ENCODE measurements at regions not wholly inside any gene's neighbourhood (a gene's known extent, or its start where the extent isn't known, plus 50 kb on each side); places are given as distances from the start of the nearest gene placed in this dataset.

DNA sequence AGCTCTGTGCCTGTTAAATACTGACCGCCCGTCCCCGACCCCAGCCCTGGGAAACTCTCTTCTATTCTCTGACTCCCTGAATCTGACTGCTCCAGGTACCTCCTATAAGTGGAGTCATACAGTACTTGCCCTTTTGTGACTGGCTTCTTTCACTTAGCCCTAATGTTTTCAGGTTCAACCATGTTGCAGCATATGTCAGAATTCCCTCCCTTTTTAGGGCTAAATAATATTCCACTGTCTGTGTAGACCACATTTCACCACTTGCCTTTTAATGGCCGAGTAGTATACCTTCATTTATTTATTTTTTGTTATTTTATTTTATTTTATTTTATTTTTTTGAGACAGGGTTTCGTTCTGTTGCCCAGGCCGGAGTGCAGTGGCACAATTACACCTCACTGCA is 96.1 kb upstream of the SLC22A11 start:
- no peak overlapping the region for H3K9ac ChIP-seq (ENCODE audit: low read length)
- H3K27me3 ChIP-seq (ENCODE audit: control insufficient read depth in 1 of 2, insufficient read depth in 2 of 2, low read length in 2 of 2): no peaks in the 10 kb centered on the region
- no peaks in the 10 kb centered on the region for H3K9me3 ChIP-seq (ENCODE audit: low read length)
- H3K4me1 ChIP-seq (ENCODE audit: insufficient read depth, low read length): no peaks in the 10 kb centered on the region
- H3K27ac ChIP-seq (ENCODE audit: low read depth, low read length): no peak overlapping the region
- H3K4me3 ChIP-seq (ENCODE audit: low read depth in 1 of 2, low read length in 2 of 2): no peak overlapping the region
- H3K36me3 ChIP-seq (ENCODE audit: insufficient read depth, low read length): no peaks in the 10 kb centered on the region

DNA sequence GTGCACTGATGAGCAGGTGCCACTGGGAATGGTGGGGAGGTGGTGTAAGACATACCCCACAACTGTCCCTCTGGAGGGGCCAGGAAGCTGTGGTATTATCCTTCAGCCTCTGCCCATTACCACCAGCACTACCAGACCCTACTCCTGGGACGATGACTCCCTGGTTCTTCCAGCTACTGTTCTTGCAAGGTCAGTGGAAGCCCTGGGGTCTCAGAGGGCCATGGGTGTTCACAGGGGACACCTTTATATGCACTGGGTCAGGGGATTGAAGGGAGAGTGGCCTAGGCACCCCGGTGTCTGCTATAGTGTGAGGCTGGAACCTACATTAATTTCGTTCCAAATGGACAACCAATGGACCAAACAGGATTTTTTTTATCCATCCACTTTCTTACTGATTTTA is 94.7 kb upstream of the SLC22A11 start:
- H3K4me3 ChIP-seq (ENCODE audit: low read depth in 1 of 2, low read length in 2 of 2): no peak overlapping the region

DNA sequence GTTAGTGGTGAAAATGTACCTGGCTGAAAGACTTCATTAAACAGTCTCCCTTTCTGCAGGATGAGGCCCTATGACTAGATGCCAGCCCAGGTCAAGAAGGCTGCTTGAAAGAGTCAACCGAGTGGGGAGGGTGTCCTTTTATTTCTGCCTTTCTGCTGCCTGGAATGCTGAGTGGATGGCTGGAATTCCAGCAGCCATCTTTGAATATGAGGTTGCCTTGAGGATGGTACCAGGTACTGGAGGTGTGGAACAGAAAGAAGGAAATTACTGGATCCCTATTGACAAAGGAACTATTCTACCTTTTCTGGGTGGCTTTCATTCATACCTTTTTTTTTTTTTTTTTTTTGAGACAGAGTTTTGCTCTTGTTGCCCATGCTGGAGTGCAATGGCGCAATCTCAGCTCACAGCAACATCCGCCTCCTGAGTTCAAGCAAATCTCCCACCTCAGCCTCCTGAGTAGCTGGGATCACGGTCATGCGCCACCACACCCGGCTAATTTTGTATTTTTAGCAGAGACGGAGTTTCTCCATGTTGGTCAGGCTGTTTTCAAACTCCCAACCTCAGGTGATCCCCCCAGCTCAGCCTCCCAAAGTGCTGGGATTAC is 89.5 kb upstream of the SLC22A11 start:
- Histone ChIP-seq H3K27me3 (ENCODE audit: control insufficient read depth in 1 of 2, insufficient read depth in 2 of 2, low read length in 2 of 2) (no peaks in the 10 kb centered on the region), H3K27ac (ENCODE audit: low read depth, low read length) (no peak overlapping the region), H3K4me1 (ENCODE audit: insufficient read depth, low read length) (no peaks in the 10 kb centered on the region), H3K4me3 (ENCODE audit: low read depth in 1 of 2, low read length in 2 of 2) (no peak overlapping the region), H3K36me3 (ENCODE audit: insufficient read depth, low read length) (no peaks in the 10 kb centered on the region), H3K9ac (ENCODE audit: low read length) (no peak overlapping the region), H3K9me3 (ENCODE audit: low read length) (no peaks in the 10 kb centered on the region)

More for the DNA sequence above, 94.7 kb upstream of the SLC22A11 start:
- H3K4me1 ChIP-seq (ENCODE audit: insufficient read depth, low read length): no peaks in the 10 kb centered on the region
- H3K27ac ChIP-seq (ENCODE audit: low read depth, low read length): no peak overlapping the region
- no peaks in the 10 kb centered on the region for H3K9me3 ChIP-seq (ENCODE audit: low read length)
- no peak overlapping the region for H3K9ac ChIP-seq (ENCODE audit: low read length)
- H3K27me3 ChIP-seq (ENCODE audit: control insufficient read depth in 1 of 2, insufficient read depth in 2 of 2, low read length in 2 of 2): no peaks in the 10 kb centered on the region
- no peaks in the 10 kb centered on the region for H3K36me3 ChIP-seq (ENCODE audit: insufficient read depth, low read length)

DNA sequence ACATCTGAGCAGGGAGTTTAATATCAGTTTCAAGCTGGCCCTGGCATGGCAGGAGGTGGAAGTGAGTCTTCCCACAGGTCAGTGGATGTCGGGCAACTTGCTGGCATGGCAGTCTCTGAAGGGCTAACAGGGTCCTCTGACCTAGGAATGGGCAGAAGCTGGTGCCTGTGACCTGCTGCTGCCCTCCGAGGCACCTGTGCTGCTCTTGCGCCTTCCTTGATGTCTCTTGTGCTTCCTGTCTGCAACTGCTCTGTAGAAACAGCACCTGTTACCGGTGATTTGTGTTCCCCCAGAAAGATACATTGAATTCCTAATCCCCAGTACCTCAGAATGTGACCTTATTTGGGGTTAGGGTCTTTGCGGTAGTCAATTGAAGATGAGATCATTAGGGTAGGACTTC is 86.5 kb upstream of the SLC22A11 start:
- Histone ChIP-seq H3K9me3 (ENCODE audit: low read length) (no peaks in the 10 kb centered on the region), H3K4me3 (ENCODE audit: low read depth in 1 of 2, low read length in 2 of 2) (no peak overlapping the region), H3K4me1 (ENCODE audit: insufficient read depth, low read length) (no peaks in the 10 kb centered on the region), H3K27me3 (ENCODE audit: control insufficient read depth in 1 of 2, insufficient read depth in 2 of 2, low read length in 2 of 2) (no peaks in the 10 kb centered on the region), H3K9ac (ENCODE audit: low read length) (no peak overlapping the region), H3K27ac (ENCODE audit: low read depth, low read length) (no peak overlapping the region), H3K36me3 (ENCODE audit: insufficient read depth, low read length) (no peaks in the 10 kb centered on the region)

DNA sequence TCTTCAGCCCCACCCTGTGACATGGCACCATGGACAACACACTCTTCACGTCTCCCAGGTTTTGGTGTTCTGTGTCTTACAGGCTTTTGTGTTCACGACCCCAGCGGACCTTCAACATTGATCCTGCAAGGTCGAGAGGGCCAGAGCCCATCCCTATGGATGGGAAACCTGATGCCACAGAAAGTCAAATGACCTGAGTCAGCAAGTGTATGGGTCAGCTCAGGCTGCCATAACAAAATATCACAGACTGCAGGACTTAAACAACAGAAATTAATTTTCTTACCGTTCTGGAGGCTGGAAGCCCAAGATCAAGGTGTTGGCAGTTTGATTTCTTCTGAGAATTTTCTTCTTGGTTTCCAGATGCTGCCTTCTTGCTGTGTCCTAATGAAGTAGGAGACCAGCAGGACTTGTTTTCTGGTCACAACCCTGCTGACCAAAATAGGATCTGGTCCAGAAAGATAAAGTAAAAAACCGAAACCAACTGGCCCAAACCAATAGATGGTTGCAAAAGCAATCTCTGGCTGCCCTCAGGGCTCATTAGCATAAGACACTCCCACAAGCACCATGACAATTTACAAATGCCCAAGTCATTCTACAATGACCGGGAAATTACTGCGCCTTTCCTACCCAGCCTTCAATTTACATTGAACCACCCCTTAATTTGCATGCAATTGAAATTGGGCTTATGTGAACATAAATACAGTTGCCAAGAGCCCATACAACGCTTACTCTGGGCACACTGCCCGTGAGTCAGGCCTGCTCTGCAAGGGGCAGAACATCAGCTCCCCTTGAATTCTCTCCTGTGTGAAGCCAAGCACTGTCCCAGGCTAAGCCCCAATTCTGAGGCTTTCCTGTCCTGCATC is 82.9 kb upstream of the SLC22A11 start:
- Histone ChIP-seq H3K9me3 (ENCODE audit: low read length) (no peaks in the 10 kb centered on the region), H3K27ac (ENCODE audit: low read depth, low read length) (no peak overlapping the region), H3K36me3 (ENCODE audit: insufficient read depth, low read length) (no peaks in the 10 kb centered on the region), H3K4me1 (ENCODE audit: insufficient read depth, low read length) (no peaks in the 10 kb centered on the region), H3K27me3 (ENCODE audit: control insufficient read depth in 1 of 2, insufficient read depth in 2 of 2, low read length in 2 of 2) (no peaks in the 10 kb centered on the region), H3K4me3 (ENCODE audit: low read depth in 1 of 2, low read length in 2 of 2) (no peak overlapping the region), H3K9ac (ENCODE audit: low read length) (no peak overlapping the region)

DNA sequence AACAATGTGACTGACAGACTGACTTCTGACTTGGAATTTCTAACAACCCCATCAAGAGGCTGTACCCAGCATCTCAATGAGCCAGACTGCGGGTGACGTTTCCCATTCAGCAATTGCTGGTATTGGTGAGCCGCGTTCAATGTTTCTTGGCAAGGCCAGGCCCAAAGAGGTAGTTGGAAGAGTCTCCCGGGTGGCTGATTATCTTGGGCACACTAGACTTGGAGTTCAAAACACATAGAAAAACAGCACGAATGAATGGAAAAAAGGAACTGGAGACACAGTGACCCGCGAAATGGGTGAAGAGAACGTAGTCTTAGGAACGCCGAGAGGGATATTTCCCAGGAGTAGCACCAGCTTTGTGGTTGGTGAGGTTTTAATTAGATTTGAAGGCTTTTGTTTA is 81.1 kb upstream of the SLC22A11 start:
- Histone ChIP-seq H3K9ac (ENCODE audit: low read length) (no peak overlapping the region), H3K27ac (ENCODE audit: low read depth, low read length) (no peak overlapping the region), H3K4me1 (ENCODE audit: insufficient read depth, low read length) (no peaks in the 10 kb centered on the region), H3K4me3 (ENCODE audit: low read depth in 1 of 2, low read length in 2 of 2) (no peak overlapping the region), H3K9me3 (ENCODE audit: low read length) (no peaks in the 10 kb centered on the region), H3K27me3 (ENCODE audit: control insufficient read depth in 1 of 2, insufficient read depth in 2 of 2, low read length in 2 of 2) (no peaks in the 10 kb centered on the region), H3K36me3 (ENCODE audit: insufficient read depth, low read length) (no peaks in the 10 kb centered on the region)

DNA sequence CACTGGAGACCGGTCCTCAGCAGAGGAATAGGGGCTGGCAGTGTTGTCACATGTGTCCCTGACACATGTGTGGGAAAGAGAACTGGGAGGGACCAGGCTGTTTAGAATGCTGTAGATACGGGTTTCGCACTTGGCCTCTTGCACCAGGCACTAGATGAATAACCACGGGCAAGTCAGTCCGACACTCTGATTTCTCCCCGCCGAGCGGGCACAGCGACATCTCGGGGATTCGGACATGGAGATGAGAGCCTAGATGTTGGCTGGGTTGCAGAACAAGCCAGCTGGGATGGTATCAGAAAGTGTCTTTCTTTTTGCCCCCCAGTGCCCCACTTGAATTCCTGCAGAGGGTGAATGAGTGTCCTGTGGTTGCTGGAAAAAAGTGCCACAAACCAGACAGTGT is 80.6 kb upstream of the SLC22A11 start:
- Histone ChIP-seq H3K27me3 (ENCODE audit: control insufficient read depth in 1 of 2, insufficient read depth in 2 of 2, low read length in 2 of 2) (no peaks in the 10 kb centered on the region), H3K9me3 (ENCODE audit: low read length) (no peaks in the 10 kb centered on the region), H3K27ac (ENCODE audit: low read depth, low read length) (no peak overlapping the region), H3K4me1 (ENCODE audit: insufficient read depth, low read length) (no peaks in the 10 kb centered on the region), H3K9ac (ENCODE audit: low read length) (no peak overlapping the region), H3K4me3 (ENCODE audit: low read depth in 1 of 2, low read length in 2 of 2) (no peak overlapping the region), H3K36me3 (ENCODE audit: insufficient read depth, low read length) (no peaks in the 10 kb centered on the region)

DNA sequence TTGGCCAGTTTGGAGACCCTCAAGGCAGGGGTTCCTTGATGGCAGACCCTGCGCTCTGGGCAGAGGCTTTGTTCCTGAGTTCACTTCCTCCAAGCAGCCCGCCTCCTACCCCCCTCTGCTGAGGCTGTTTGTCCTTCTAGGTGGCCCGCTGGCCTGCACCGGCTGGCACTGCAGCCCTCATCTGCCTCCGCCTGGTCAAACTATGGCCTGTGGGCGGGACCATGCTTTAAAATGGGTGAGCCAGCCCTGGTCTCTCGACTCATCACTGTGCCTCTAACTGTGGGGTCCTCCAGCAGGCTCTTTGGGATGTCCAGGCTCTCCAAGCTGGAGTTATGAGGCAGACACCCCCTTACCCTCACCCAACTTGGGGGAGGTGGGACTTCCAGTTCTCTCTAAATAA is 78.9 kb upstream of the SLC22A11 start:
- Histone ChIP-seq H3K4me1 (ENCODE audit: insufficient read depth, low read length) (no peaks in the 10 kb centered on the region), H3K9me3 (ENCODE audit: low read length) (no peaks in the 10 kb centered on the region), H3K36me3 (ENCODE audit: insufficient read depth, low read length) (no peaks in the 10 kb centered on the region), H3K4me3 (ENCODE audit: low read depth in 1 of 2, low read length in 2 of 2) (no peak overlapping the region), H3K27me3 (ENCODE audit: control insufficient read depth in 1 of 2, insufficient read depth in 2 of 2, low read length in 2 of 2) (no peaks in the 10 kb centered on the region), H3K27ac (ENCODE audit: low read depth, low read length) (no peak overlapping the region), H3K9ac (ENCODE audit: low read length) (no peak overlapping the region)

DNA sequence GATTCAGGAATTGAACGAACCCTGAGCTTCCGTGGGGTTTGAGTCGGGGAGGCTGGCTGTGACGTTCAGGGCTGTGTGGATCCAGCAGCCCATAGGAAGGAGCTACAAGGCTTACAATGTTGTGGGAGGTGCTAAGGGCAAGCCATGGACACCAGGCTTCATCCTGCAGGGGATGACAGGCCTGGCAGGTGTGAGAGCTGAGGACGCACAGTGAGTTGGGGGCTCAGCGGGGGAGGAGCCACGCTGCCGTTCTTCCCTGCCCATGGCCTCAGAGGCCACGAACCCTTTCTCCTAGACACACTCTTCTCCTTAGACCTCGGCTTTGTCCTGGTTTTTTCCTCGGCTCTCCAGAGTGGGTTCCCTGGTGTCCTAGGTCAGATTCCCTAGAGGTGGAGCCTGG is 78.1 kb upstream of the SLC22A11 start:
- H3K27me3 ChIP-seq (ENCODE audit: control insufficient read depth in 1 of 2, insufficient read depth in 2 of 2, low read length in 2 of 2): no peaks in the 10 kb centered on the region
- H3K4me1 ChIP-seq (ENCODE audit: insufficient read depth, low read length): no peaks in the 10 kb centered on the region
- no peaks in the 10 kb centered on the region for H3K36me3 ChIP-seq (ENCODE audit: insufficient read depth, low read length)
- H3K9ac ChIP-seq (ENCODE audit: low read length): no peak overlapping the region
- no peaks in the 10 kb centered on the region for H3K9me3 ChIP-seq (ENCODE audit: low read length)
- no peak overlapping the region for H3K27ac ChIP-seq (ENCODE audit: low read depth, low read length)
- no peak overlapping the region for H3K4me3 ChIP-seq (ENCODE audit: low read depth in 1 of 2, low read length in 2 of 2)

DNA sequence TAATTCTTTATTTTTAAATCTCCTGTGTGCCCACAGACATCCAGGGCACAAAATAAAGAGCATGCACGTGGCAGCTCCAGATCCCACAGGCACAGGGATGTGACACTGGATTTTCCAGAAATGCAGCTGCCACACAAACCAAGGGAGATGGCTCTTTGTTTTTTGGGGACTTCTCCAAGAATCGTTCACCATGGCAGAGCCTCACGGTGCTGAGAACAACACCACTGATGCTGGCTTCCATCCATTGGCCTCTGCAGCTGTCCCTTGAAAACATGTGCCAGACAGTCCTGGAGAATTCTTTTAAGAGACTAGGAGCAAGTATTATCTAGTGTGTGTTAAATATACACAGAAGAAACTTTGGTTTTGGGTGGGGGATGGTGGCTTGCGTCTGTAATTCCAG is 73.2 kb upstream of the SLC22A11 start:
- H3K27ac ChIP-seq (ENCODE audit: low read depth, low read length): no peak overlapping the region
- no peaks in the 10 kb centered on the region for H3K4me1 ChIP-seq (ENCODE audit: insufficient read depth, low read length)
- H3K27me3 ChIP-seq (ENCODE audit: control insufficient read depth in 1 of 2, insufficient read depth in 2 of 2, low read length in 2 of 2): peaks cover 0 to 5% of the 10 kb centered on the region in 2 donors
- no peaks in the 10 kb centered on the region for H3K36me3 ChIP-seq (ENCODE audit: insufficient read depth, low read length)
- H3K9ac ChIP-seq (ENCODE audit: low read length): no peak overlapping the region
- H3K9me3 ChIP-seq (ENCODE audit: low read length): no peaks in the 10 kb centered on the region
- no peak overlapping the region for H3K4me3 ChIP-seq (ENCODE audit: low read depth in 1 of 2, low read length in 2 of 2)

DNA sequence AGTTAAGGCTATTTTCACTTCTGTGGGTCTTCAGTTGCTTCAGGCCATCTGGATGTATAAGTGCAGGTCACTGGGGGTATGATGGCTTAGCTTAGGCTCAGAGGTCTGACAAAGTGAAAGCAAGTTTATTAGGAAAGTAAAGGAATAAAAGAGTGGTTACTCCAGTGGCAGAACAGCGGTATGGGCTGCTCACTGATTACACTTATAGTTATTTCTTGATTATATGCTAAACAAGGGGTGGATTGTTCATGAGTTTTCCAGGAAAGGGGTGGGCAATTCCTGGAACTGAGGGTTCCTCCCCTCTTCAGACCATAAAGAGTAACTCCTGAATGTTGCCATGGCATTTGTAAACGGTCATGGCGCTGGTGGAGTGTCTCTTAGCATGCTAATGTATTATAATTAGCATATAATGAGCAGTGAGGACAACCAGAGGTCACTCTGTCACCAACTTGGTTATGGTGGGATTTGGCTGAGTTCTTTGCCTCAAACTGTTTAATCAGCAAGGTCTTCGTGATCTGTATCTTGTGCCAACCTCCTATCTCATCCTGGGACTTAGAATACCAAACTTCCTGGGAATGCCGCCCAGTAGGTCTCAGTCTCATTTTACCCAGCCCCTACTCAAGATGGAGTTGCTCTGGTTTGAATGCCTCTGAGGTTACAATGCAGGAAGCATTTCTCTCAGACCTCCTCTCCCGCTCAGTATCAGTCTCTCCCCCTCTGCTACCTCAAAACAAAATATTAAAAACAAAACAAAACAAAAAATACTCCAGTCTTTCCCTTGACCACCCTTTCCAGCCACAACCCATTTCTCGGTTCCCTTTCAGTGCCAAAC is 71.3 kb upstream of the SLC22A11 start:
- peaks cover 4 to 15% of the 10 kb centered on the region in 2 donors for H3K27me3 ChIP-seq (ENCODE audit: control insufficient read depth in 1 of 2, insufficient read depth in 2 of 2, low read length in 2 of 2)
- H3K9me3 ChIP-seq (ENCODE audit: low read length): no peaks in the 10 kb centered on the region
- H3K4me1 ChIP-seq (ENCODE audit: insufficient read depth, low read length): no peaks in the 10 kb centered on the region
- no peak overlapping the region for H3K9ac ChIP-seq (ENCODE audit: low read length)
- no peak overlapping the region for H3K27ac ChIP-seq (ENCODE audit: low read depth, low read length)
- H3K4me3 ChIP-seq (ENCODE audit: low read depth in 1 of 2, low read length in 2 of 2): no peak overlapping the region
- H3K36me3 ChIP-seq (ENCODE audit: insufficient read depth, low read length): no peaks in the 10 kb centered on the region

All from muscle layer of colon (tissue), 2 donors.